SK-N-SH (cell line): ENCODE measurements at regions not wholly inside any gene's neighbourhood (a gene's known extent, or its start where the extent isn't known, plus 50 kb on each side); places are given as distances from the start of the nearest gene placed in this dataset.

Source experiments
- CTCF ChIA-PET: fragments of 300-600, 350-600 bp; formaldehyde crosslinking; extraction: SDS; loops from one replicate; lab custom pipeline; 2021; lab: Yijun Ruan, JAX
- POLR2A ChIA-PET: fragments of 350-600 bp; sonication (Branson Sonifier 250); formaldehyde crosslinking; extraction: SDS; loops from one replicate; lab custom pipeline; 2020; ENCODE audit warnings: antibody characterized with exemption, inconsistent platforms; lab: Yijun Ruan, JAX
- DNase-seq: peaks from one replicate; pipeline ENCODE4 v3.0.0; 2012
- H2AFZ ChIP-seq: fragments of 200-600 bp; sonication (generic); 2 replicates; pipeline ENCODE4 v1.8.1; 2016; ENCODE audit warnings: antibody characterized with exemption, mild to moderate bottlenecking, low read depth
- H3F3A ChIP-seq: fragments of 200-600 bp; sonication (generic); replicated peaks from 2 replicates; pipeline ENCODE3; 2016; ENCODE audit warnings: antibody characterized with exemption, mild to moderate bottlenecking; ENCODE audit not compliant: insufficient read depth
- H3K27ac ChIP-seq, 2 experiments: fragments of 200-500 bp in 1 of 2; fragments of 200-600 bp in 1 of 2; sonication (Bioruptor generic) in 1 of 2; sonication (generic), shearing (Covaris generic) in 1 of 2; 2 replicates each; pipeline versions ENCODE4 v1.5.1 to v1.6.1; 2014 to 2016; ENCODE audit warnings: low read depth in 2 of 2, inconsistent platforms in 1 of 2, low read length in 1 of 2, mild to moderate bottlenecking in 1 of 2, mixed read lengths in 1 of 2
- H3K27me3 ChIP-seq: fragments of 200-600 bp; sonication (generic), shearing (Covaris generic); 2 replicates; pipeline ENCODE4 v1.6.1; 2016; ENCODE audit warnings: mixed run types; ENCODE audit not compliant: insufficient read depth
- H3K36me3 ChIP-seq, 2 experiments: fragments of 200-500 bp in 1 of 2; fragments of 200-600 bp in 1 of 2; sonication (Bioruptor generic) in 1 of 2; sonication (generic) in 1 of 2; replicated peaks in 1 of 2; 2 replicates each; pipeline versions ENCODE3 to v1.5.1; 2014 to 2016; ENCODE audit warnings: low read length in 1 of 2, mild to moderate bottlenecking in 1 of 2; ENCODE audit not compliant: insufficient read depth in 2 of 2, control insufficient read depth in 1 of 2
- H3K4me1 ChIP-seq, 2 experiments: fragments of 200-500 bp in 1 of 2; fragments of 200-600 bp in 1 of 2; sonication (Bioruptor generic) in 1 of 2; sonication (generic), shearing (Covaris generic) in 1 of 2; 2 replicates each; pipeline versions ENCODE4 v1.5.1 to v1.6.1; 2014 to 2016; ENCODE audit warnings: low read depth in 1 of 2, low read length in 1 of 2, mixed run types in 1 of 2; ENCODE audit not compliant: insufficient read depth in 2 of 2, control insufficient read depth in 1 of 2
- H3K4me2 ChIP-seq: fragments of 200-600 bp; sonication (generic), shearing (Covaris generic); 2 replicates; pipeline ENCODE4 v1.6.1; 2017; ENCODE audit warnings: mixed run types
- H3K4me3 ChIP-seq, 2 experiments: fragments of 200-500 bp in 1 of 2; fragments of 200-600 bp in 1 of 2; sonication (Bioruptor generic) in 1 of 2; sonication (generic), shearing (Covaris generic) in 1 of 2; 2 replicates each; pipeline versions ENCODE4 v1.5.1 to v1.8.1; 2014 to 2016; ENCODE audit warnings: low read depth in 2 of 2, inconsistent platforms in 1 of 2, low read length in 1 of 2, mild to moderate bottlenecking in 1 of 2, mixed read lengths in 1 of 2, moderate library complexity in 1 of 2
- H3K79me2 ChIP-seq: fragments of 200-600 bp; sonication (generic); 2 replicates; pipeline ENCODE4 v1.8.1; 2017; ENCODE audit warnings: mild to moderate bottlenecking; ENCODE audit not compliant: insufficient read depth
- H3K9ac ChIP-seq: fragments of 200-600 bp; sonication (generic); 2 replicates; pipeline ENCODE4 v1.6.1; 2017; ENCODE audit warnings: mixed run types
- H3K9me2 ChIP-seq: fragments of 200-600 bp; sonication (generic); 2 replicates; pipeline ENCODE4 v1.6.1; 2017; ENCODE audit warnings: mixed run types
- H3K9me3 ChIP-seq: fragments of 200-600 bp; sonication (generic); 2 replicates; pipeline ENCODE4 v1.6.1; 2017; ENCODE audit warnings: mixed run types, mild to moderate bottlenecking, moderate library complexity
- H4K20me1 ChIP-seq: fragments of 200-600 bp; sonication (generic); 2 replicates; pipeline ENCODE4 v1.6.1; 2017; ENCODE audit warnings: mild to moderate bottlenecking, mixed run types; ENCODE audit not compliant: insufficient read depth
- CHD2 ChIP-seq: fragments of 150-350 bp; IDR thresholded peaks from 2 replicates; pipeline ENCODE4 v1.6.1; 2018; ENCODE audit warnings: low read length; ENCODE audit not compliant: partially characterized antibody
- PBX3 ChIP-seq: IDR thresholded peaks from 2 replicates; pipeline ENCODE4; 2012
- POLR2AphosphoS5 ChIP-seq: IDR thresholded peaks from 2 replicates; pipeline ENCODE4 v1.6.1; 2012; ENCODE audit warnings: low read depth, low read length
- RCOR1 ChIP-seq: fragments of 150-350 bp; IDR thresholded peaks from 2 replicates; pipeline ENCODE4 v1.6.1; 2017; ENCODE audit warnings: antibody characterized with exemption, low read length
- RXRA ChIP-seq: IDR thresholded peaks from 2 replicates; pipeline ENCODE4 v1.4.0; 2012; ENCODE audit warnings: low read depth, mild to moderate bottlenecking, borderline replicate concordance
- SIN3A ChIP-seq: IDR thresholded peaks from 2 replicates; pipeline ENCODE4 v1.6.1; 2012; ENCODE audit warnings: low read depth, mild to moderate bottlenecking, low read length, moderate library complexity, borderline replicate concordance
- TCF12 ChIP-seq: IDR thresholded peaks from 2 replicates; pipeline ENCODE4 v1.4.0; 2012
- WGBS: methylation state at CpG from one replicate; pipeline ENCODE4 v1.1.6; 2017; ENCODE audit warnings: low lambda C conversion rate; 5-methylcytosine and 5-hydroxymethylcytosine counted together
- TF ChIP-seq, protein P1 (sequence below): IDR thresholded peaks from 2 replicates; pipeline ENCODE4 v1.6.1; 2012; ENCODE audit warnings: mild to moderate bottlenecking, low read depth, low read length, moderate library complexity
- TF ChIP-seq, protein P2 (sequence below): IDR thresholded peaks from 2 replicates; pipeline ENCODE4 v1.4.0; 2012; ENCODE audit warnings: low read depth, borderline replicate concordance
- TF ChIP-seq, protein P3 (sequence below): fragments of 150-350 bp; IDR thresholded peaks from 2 replicates; pipeline ENCODE4 v1.6.1; 2016; ENCODE audit warnings: mild to moderate bottlenecking, low read depth, low read length

DNA sequence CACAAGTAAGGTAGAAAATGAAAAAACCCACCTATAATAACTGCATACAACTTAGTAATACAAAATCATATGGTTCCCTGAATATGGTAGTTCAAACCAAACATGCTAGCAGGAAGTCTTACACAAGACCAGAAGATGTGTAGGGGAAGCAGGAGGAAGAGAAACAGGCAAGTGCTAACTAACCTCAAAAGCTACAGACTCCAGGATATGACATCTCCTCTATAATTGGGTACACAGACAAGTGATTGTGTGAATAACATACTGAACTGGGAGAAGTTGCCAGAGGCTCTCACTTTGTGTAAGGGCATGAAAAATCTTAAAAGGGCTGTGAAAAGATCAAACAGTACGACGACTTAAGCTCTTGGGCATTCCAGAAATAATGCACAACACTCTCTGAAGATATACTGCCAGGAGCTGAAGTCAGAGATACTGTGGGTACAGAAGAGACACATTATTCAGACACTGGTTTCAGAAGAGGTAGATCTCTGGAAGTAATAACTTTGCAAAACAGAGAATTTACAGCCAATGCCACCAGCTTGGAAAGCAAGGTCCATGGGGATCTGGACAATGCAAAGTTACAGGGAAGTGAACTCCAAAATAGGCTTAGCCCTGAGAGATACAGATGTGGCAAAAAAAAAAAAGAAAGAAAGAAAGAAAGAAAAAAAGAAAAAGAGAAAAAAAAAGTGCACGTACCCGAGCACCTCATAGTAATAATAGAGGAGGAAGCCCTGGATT is 767.2 kb downstream of the TNS3 start:
- no peaks in the 10 kb centered on the region for H3K36me3 ChIP-seq
- TF ChIP-seq CHD2 (no peak), TCF12 (no peak), RXRA (no peak), RCOR1 (no peak), POLR2AphosphoS5 (no peak)
- TF ChIP-seq, protein P1, sequence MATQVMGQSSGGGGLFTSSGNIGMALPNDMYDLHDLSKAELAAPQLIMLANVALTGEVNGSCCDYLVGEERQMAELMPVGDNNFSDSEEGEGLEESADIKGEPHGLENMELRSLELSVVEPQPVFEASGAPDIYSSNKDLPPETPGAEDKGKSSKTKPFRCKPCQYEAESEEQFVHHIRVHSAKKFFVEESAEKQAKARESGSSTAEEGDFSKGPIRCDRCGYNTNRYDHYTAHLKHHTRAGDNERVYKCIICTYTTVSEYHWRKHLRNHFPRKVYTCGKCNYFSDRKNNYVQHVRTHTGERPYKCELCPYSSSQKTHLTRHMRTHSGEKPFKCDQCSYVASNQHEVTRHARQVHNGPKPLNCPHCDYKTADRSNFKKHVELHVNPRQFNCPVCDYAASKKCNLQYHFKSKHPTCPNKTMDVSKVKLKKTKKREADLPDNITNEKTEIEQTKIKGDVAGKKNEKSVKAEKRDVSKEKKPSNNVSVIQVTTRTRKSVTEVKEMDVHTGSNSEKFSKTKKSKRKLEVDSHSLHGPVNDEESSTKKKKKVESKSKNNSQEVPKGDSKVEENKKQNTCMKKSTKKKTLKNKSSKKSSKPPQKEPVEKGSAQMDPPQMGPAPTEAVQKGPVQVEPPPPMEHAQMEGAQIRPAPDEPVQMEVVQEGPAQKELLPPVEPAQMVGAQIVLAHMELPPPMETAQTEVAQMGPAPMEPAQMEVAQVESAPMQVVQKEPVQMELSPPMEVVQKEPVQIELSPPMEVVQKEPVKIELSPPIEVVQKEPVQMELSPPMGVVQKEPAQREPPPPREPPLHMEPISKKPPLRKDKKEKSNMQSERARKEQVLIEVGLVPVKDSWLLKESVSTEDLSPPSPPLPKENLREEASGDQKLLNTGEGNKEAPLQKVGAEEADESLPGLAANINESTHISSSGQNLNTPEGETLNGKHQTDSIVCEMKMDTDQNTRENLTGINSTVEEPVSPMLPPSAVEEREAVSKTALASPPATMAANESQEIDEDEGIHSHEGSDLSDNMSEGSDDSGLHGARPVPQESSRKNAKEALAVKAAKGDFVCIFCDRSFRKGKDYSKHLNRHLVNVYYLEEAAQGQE: no peak
- TF ChIP-seq, protein P2, sequence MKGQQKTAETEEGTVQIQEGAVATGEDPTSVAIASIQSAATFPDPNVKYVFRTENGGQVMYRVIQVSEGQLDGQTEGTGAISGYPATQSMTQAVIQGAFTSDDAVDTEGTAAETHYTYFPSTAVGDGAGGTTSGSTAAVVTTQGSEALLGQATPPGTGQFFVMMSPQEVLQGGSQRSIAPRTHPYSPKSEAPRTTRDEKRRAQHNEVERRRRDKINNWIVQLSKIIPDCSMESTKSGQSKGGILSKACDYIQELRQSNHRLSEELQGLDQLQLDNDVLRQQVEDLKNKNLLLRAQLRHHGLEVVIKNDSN: no peak
- TF ChIP-seq, protein P3, sequence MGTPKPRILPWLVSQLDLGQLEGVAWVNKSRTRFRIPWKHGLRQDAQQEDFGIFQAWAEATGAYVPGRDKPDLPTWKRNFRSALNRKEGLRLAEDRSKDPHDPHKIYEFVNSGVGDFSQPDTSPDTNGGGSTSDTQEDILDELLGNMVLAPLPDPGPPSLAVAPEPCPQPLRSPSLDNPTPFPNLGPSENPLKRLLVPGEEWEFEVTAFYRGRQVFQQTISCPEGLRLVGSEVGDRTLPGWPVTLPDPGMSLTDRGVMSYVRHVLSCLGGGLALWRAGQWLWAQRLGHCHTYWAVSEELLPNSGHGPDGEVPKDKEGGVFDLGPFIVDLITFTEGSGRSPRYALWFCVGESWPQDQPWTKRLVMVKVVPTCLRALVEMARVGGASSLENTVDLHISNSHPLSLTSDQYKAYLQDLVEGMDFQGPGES: no peak
- peaks cover 12% of the 10 kb centered on the region; the same call in 1 of the 2 replicates for H3K9me3 ChIP-seq
- no peaks in the 10 kb centered on the region for H4K20me1 ChIP-seq
- DNase-seq: no peak
- no peak overlapping the region for H3K4me2 ChIP-seq
- 82% methylated on average over 4 of the region's 4 CpGs for WGBS
- ChIA-PET CTCF (no interaction called here), POLR2A (no interaction called here)
- H3K4me3 ChIP-seq: no peak overlapping the region
- H3K27ac ChIP-seq: no peak overlapping the region
- no peak overlapping the region for H3K9ac ChIP-seq
- H2AFZ ChIP-seq: peak overlapping the region; percentile 49
- H3K79me2 ChIP-seq: no peaks in the 10 kb centered on the region
- H3K27me3 ChIP-seq: no peaks in the 10 kb centered on the region
- peaks cover 2 to 19% of the 10 kb centered on the region in 2 experiments; a peak in 3 of 4 replicates for H3K4me1 ChIP-seq
- peaks cover 6% of the 10 kb centered on the region for H3F3A ChIP-seq
- H3K9me2 ChIP-seq: no peaks in the 10 kb centered on the region

GRCh38 chr7:46812101-46812675 is 769.7 kb downstream of the TNS3 start:
- 86% methylated on average over 7 of the region's 7 CpGs for WGBS
- no peak overlapping the region for H3K9ac ChIP-seq
- H3K9me2 ChIP-seq: no peaks in the 10 kb centered on the region
- no peaks in the 10 kb centered on the region for H3K79me2 ChIP-seq
- H4K20me1 ChIP-seq: no peaks in the 10 kb centered on the region
- peak overlapping the region in 1 of 2 experiments; percentile 72; a peak in 1 of 4 replicates for H3K27ac ChIP-seq
- no peak for TF ChIP-seq SIN3A
- TF ChIP-seq TCF12: no peak
- peak; percentile 32; the same call in 1 of the 2 replicates for TF ChIP-seq PBX3
- TF ChIP-seq, all 33 proteins: peak for 1
- H2AFZ ChIP-seq: 0 out of 2 replicates have a peak overlapping the region, but pooled peaks have one; percentile 1
- no peak overlapping the region for H3K4me3 ChIP-seq
- no peak for DNase-seq
- H3K27me3 ChIP-seq: no peaks in the 10 kb centered on the region
- ChIA-PET POLR2A (no interaction called here), CTCF (interaction anchor here (0.6 to 0.8 kb wide), 2 partner anchors 60 to 922 kb away, joined by 3 read pairs; no protein-coding TSS in a partner anchor)
- peaks cover 3% of the 10 kb centered on the region; the same call in 1 of the 2 replicates for H3K9me3 ChIP-seq
- H3K4me2 ChIP-seq: peak overlapping the region; percentile 47
- peaks cover 2 to 19% of the 10 kb centered on the region in 2 experiments; a peak in 3 of 4 replicates for H3K4me1 ChIP-seq
- H3K36me3 ChIP-seq: no peaks in the 10 kb centered on the region
- H3F3A ChIP-seq: peaks cover 6% of the 10 kb centered on the region
